ENCODE measurements at regions not wholly inside any gene's neighbourhood (a gene's known extent, or its start where the extent isn't known, plus 50 kb on each side); places are given as distances from the start of the nearest gene placed in this dataset.

DNA sequence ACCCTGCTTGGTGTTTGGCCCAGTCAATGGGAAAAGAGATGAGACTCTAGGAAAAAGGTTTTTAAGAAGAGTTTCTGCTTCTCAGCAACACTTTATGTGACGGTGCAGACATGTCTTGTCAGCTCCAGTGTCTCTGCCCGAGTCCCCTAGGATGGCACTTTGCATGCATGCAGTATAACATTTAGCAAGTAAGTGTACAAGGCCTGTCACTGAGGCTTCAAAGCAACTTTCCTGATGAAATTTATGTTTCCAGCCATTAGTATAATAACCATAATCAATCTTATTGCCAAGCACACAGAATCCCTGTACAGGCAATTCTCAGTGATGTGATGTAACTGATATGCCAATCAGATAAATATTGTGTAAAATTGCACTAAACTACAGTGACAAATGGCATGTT, 248.1 kb upstream of the PLET1 start:
- TF ChIP-seq LEF1 (IDR thresholded peaks at IDR 0.05; ENCODE audit: borderline replicate concordance) (no peak), ZNF384 (IDR thresholded peaks at IDR 0.05) (no peak), BHLHE40 (IDR thresholded peaks at IDR 0.05; ENCODE audit: borderline replicate concordance) (no peak), ELF4 (IDR thresholded peaks at IDR 0.05) (no peak), TARDBP (IDR thresholded peaks at IDR 0.05) (no peak), L3MBTL2 (conservative IDR thresholded peaks at IDR 0.05) (no peak), FOXA1 (IDR thresholded peaks at IDR 0.05) (no peak)
- TF ChIP-seq, protein P1, sequence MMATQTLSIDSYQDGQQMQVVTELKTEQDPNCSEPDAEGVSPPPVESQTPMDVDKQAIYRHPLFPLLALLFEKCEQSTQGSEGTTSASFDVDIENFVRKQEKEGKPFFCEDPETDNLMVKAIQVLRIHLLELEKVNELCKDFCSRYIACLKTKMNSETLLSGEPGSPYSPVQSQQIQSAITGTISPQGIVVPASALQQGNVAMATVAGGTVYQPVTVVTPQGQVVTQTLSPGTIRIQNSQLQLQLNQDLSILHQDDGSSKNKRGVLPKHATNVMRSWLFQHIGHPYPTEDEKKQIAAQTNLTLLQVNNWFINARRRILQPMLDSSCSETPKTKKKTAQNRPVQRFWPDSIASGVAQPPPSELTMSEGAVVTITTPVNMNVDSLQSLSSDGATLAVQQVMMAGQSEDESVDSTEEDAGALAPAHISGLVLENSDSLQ (IDR thresholded peaks at IDR 0.05): no peak
- ChIA-PET CTCF (no interaction called here), POLR2A (no interaction called here)
- DNase-seq (ENCODE audit: extremely low spot score): no peak

DNA sequence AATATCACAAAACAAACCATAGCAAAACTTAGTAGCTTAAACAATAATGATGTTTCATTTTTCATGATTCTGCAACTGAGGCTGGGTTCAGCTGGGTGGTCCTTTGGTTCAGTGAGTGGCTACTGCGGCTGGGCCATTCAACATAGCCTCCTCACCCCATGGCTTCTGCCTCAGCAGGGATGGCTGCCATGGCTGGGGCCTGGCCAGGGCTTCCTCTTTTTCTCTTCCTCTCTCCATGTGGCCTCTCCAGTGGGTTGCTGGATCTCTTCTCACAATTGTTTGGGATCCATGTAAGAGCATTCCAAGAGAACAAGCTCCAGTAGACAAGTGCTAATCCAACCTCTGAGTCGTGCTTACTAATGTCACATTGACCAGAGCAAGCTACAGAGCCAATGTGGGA, 248.6 kb upstream of the PLET1 start:
- DNase-seq (ENCODE audit: extremely low spot score): no peak
- TF ChIP-seq L3MBTL2 (conservative IDR thresholded peaks at IDR 0.05): no peak
- TF ChIP-seq HDGF (IDR thresholded peaks at IDR 0.05; ENCODE audit: borderline replicate concordance): no peak
- no peak for TF ChIP-seq LEF1 (IDR thresholded peaks at IDR 0.05; ENCODE audit: borderline replicate concordance)
- TF ChIP-seq BHLHE40 (IDR thresholded peaks at IDR 0.05; ENCODE audit: borderline replicate concordance): no peak
- no peak for TF ChIP-seq FOXA1 (IDR thresholded peaks at IDR 0.05)
- TF ChIP-seq FOXM1 (IDR thresholded peaks at IDR 0.05; ENCODE audit: borderline replicate concordance): no peak
- TF ChIP-seq ELF4 (IDR thresholded peaks at IDR 0.05): no peak
- POLR2A ChIA-PET: no interaction called here
- CTCF ChIA-PET: no interaction called here

DNA sequence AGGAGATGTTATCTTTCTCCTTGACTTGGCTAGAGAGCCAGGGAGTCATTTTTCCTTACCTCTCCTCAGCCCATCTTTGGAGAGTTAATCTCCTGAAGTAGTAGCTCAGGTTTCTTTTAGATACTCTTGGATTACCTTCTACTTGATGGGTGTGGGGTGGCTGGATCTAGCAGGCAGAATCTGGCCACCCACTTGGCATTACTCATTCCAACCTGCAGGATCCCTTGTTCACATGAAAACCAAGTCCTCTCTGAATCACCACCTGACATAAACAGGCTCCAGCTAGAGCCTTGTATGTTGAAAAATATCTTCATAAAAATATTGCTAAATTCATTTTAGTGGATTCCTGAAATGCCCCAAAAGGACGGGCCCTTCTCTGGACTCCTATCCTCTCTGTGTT, 250.6 kb upstream of the PLET1 start:
- DNase-seq (ENCODE audit: extremely low spot score): no peak
- no peak for TF ChIP-seq SUZ12 (IDR thresholded peaks at IDR 0.05)
- TF ChIP-seq L3MBTL2 (conservative IDR thresholded peaks at IDR 0.05): no peak
- TF ChIP-seq CTBP1 (IDR thresholded peaks at IDR 0.05; ENCODE audit: borderline replicate concordance): no peak
- TF ChIP-seq ELF4 (IDR thresholded peaks at IDR 0.05): no peak
- TF ChIP-seq ZNF384 (IDR thresholded peaks at IDR 0.05): no peak
- TF ChIP-seq FOXA1 (IDR thresholded peaks at IDR 0.05): no peak
- TF ChIP-seq SP1 (IDR thresholded peaks at IDR 0.05): no peak
- no peak for TF ChIP-seq HDGF (IDR thresholded peaks at IDR 0.05; ENCODE audit: borderline replicate concordance)
- no peak for TF ChIP-seq ARNT (IDR thresholded peaks at IDR 0.05)
- no peak for TF ChIP-seq NFRKB (IDR thresholded peaks at IDR 0.05)
- no peak for TF ChIP-seq FOXK2 (IDR thresholded peaks at IDR 0.05)
- TF ChIP-seq LEF1 (IDR thresholded peaks at IDR 0.05; ENCODE audit: borderline replicate concordance): no peak
- TF ChIP-seq FOXM1 (IDR thresholded peaks at IDR 0.05; ENCODE audit: borderline replicate concordance): no peak
- TF ChIP-seq BHLHE40 (IDR thresholded peaks at IDR 0.05; ENCODE audit: borderline replicate concordance): no peak
- ChIA-PET CTCF (no interaction called here), POLR2A (no interaction called here)

DNA sequence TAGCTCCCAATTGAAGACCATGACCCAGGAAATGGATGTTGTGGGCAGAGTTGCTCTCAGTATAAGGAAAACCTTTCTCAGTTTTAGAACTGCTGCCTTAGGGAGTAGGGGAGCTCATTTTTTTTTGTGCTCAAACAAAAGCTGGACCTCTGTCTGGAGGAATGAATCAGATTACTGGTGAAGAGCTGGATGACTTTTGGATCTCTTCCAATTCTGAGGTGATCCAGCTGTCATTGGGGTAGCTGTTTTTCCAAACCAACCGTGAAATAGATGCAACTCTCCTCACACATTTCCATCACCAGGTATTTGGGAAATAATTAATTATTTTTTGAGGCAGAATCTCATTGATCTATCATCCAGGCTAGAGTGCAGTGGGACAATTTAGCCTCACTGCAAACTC, 251.3 kb upstream of the PLET1 start:
- TF ChIP-seq, protein P1 (IDR thresholded peaks at IDR 0.05): no peak
- CTCF ChIA-PET: no interaction called here
- no peak for DNase-seq (ENCODE audit: extremely low spot score)
- POLR2A ChIA-PET: no interaction called here

DNA sequence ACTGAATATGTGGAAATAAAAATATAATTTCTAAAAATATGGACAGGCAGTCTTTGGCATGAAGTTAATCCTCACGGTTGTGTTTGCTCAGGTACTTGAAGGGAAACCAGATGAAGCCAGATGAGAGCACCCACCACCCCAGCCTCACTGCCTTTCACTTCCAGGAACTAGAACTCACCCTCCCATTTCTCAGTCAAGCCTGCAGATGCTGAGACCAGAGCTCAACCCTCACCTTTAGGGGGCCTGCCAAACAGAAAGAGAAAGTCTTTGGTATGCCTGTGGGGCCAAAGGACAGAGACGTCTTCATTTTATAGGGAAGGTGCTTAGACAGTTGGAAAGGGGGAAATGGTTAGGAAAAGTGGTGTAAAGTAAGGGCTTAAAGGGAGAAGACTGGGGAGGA, 252.8 kb upstream of the PLET1 start:
- no peak for DNase-seq (ENCODE audit: extremely low spot score)
- POLR2A ChIA-PET: no interaction called here
- TF ChIP-seq ZNF384 (IDR thresholded peaks at IDR 0.05): no peak
- CTCF ChIA-PET: no interaction called here

DNA sequence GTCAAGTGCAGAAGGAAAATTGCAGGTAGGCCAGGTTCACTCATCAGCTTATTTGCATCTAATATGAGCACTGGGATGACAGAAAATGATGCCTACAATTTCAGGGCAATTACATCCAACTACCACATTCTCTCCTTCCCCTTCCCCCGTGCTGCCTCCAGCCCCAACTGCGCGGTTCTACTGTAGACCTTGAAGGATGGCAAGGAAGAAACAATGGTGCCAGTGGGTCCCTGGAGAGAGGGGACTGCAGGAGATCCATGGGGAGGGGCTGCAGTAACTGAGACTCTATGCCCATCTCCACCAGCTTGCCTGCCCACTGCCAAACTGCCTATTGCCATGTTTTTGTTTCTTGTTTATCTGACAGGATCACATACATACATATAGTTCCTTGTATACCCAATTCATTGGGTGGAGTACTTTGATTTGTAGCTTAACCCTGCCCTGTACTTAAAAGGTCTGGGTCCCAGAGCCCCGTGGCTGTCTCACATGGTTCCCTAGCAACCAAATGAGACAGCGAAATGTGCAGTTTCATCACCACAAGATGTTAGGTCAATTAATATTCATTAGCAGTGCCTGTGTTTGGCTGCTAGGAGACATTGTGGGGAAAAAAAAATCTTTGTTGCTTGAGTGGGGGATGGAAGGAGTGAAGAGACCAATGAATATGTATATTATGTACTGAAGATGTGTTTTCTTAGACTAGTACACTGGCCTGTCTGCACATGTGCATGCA, 253.5 kb upstream of the PLET1 start:
- no peak for DNase-seq (ENCODE audit: extremely low spot score)
- no peak for TF ChIP-seq BHLHE40 (IDR thresholded peaks at IDR 0.05; ENCODE audit: borderline replicate concordance)
- POLR2A ChIA-PET: no interaction called here
- CTCF ChIA-PET: no interaction called here

DNA sequence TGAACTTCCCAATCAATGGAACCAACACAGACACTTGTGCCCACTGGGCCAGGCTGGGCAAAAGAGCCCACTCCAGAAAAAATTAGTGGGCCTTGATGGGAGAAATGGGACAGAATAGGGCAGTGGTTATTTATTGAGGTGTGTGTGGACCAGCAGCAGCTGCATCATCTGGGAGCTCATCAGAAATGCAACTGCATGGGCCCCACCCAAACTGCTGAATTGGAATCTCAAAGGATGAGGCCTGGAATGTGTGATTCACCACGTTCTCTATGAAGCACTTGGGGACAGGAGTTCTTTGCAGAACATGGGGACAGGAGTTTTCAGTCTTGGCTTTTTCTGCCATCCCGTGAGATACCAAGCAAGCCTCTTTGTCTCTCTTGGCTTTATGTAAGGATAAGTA, 255.6 kb upstream of the PLET1 start:
- TF ChIP-seq BHLHE40 (IDR thresholded peaks at IDR 0.05; ENCODE audit: borderline replicate concordance) (no peak), ARNT (IDR thresholded peaks at IDR 0.05) (no peak), NFRKB (IDR thresholded peaks at IDR 0.05) (no peak), ELF4 (IDR thresholded peaks at IDR 0.05) (no peak), FOXA1 (IDR thresholded peaks at IDR 0.05) (no peak), HDGF (IDR thresholded peaks at IDR 0.05; ENCODE audit: borderline replicate concordance) (no peak), FOXM1 (IDR thresholded peaks at IDR 0.05; ENCODE audit: borderline replicate concordance) (no peak), FOXK2 (IDR thresholded peaks at IDR 0.05) (no peak), ZNF384 (IDR thresholded peaks at IDR 0.05) (no peak), CTBP1 (IDR thresholded peaks at IDR 0.05; ENCODE audit: borderline replicate concordance) (no peak)
- TF ChIP-seq, protein P1 (IDR thresholded peaks at IDR 0.05): no peak
- CTCF ChIA-PET: no interaction called here
- no peak for DNase-seq (ENCODE audit: extremely low spot score)
- POLR2A ChIA-PET: no interaction called here
